B cell (primary cell): ENCODE measurements at regions not wholly inside any gene's neighbourhood (a gene's known extent, or its start where the extent isn't known, plus 50 kb on each side); places are given as distances from the start of the nearest gene placed in this dataset.

ENCODE experiments used
- ATAC-seq: fragments of 200-7000 bp; cut with Tn5 transposase; one replicate; pipeline ENCODE4 v1.10.0; 2021; ENCODE audit warnings: low read depth, mild to moderate bottlenecking, moderate number of reproducible peaks, moderate library complexity
- CTCF ChIA-PET: fragments of 350-600 bp; sonication (Branson Sonifier 250); formaldehyde crosslinking; loops from one replicate; lab custom pipeline; 2021; ENCODE audit warnings: antibody characterized with exemption, inconsistent platforms; lab: Charles Lee
- POLR2A ChIA-PET: fragments of 350-600 bp; sonication (Branson Sonifier 250); formaldehyde crosslinking; loops from one replicate; lab custom pipeline; 2021; ENCODE audit warnings: antibody characterized with exemption; lab: Charles Lee
- DNase-seq: peaks from one replicate; pipeline ENCODE4 v3.0.0; 2013
- H2AFZ ChIP-seq: 2 replicates; pipeline ENCODE4 v1.6.1; 2012; ENCODE audit warnings: mild to moderate bottlenecking, low read depth, low read length; ENCODE audit not compliant: insufficient read depth, poor library complexity, severe bottlenecking
- H3K27ac ChIP-seq, 2 donors: 1 replicate in 1 of 2; 2 replicates in 1 of 2; pipeline ENCODE4 v1.5.1; 2012 to 2013; ENCODE audit warnings: low read length in 2 of 2, mild to moderate bottlenecking in 2 of 2, moderate library complexity in 1 of 2
- H3K27me3 ChIP-seq, 4 experiments: fragments of 200-600 bp in 1 of 4; sonication (generic) in 1 of 4; replicated peaks in 1 of 4; 1 replicate in 2 of 4; 2 replicates in 2 of 4; pipeline versions ENCODE4 v1.6.1 to v1.7.0; 2013 to 2016; ENCODE audit warnings: low read length in 3 of 4, mild to moderate bottlenecking in 2 of 4, mixed read lengths in 1 of 4, moderate library complexity in 1 of 4; ENCODE audit not compliant: insufficient read depth in 4 of 4, control insufficient read depth in 3 of 4; ENCODE audit errors: control extremely low read depth in 1 of 4
- H3K36me3 ChIP-seq, 2 experiments: replicated peaks in 1 of 2; 1 replicate in 1 of 2; 2 replicates in 1 of 2; pipeline versions ENCODE4 v1.6.1 to v1.7.1; 2013; ENCODE audit warnings: low read length in 1 of 2; ENCODE audit not compliant: insufficient read depth in 2 of 2, control insufficient read depth in 1 of 2; ENCODE audit errors: control extremely low read depth in 1 of 2, extremely low read depth in 1 of 2
- H3K4me1 ChIP-seq, 2 donors: fragments of 200-600 bp in 1 of 2; sonication (generic) in 1 of 2; 1 replicate in 1 of 2; 2 replicates in 1 of 2; pipeline versions ENCODE4 v1.5.1 to v1.6.1; 2013 to 2017; ENCODE audit warnings: low read length in 2 of 2; ENCODE audit not compliant: control insufficient read depth in 2 of 2, insufficient read depth in 2 of 2
- H3K4me2 ChIP-seq: replicated peaks from 2 replicates; pipeline ENCODE3; 2012; ENCODE audit warnings: mild to moderate bottlenecking, low read depth, low read length; ENCODE audit not compliant: poor library complexity, severe bottlenecking
- H3K4me3 ChIP-seq, 5 experiments: fragments of 200-600 bp in 1 of 5; sonication (generic) in 1 of 5; 1 replicate in 3 of 5; 2 replicates in 2 of 5; pipeline versions ENCODE4 v1.5.1 to v1.7.0; 2011 to 2016; ENCODE audit warnings: low read length in 4 of 5, mild to moderate bottlenecking in 4 of 5, low read depth in 2 of 5, control low read depth in 1 of 5, moderate library complexity in 1 of 5; ENCODE audit not compliant: insufficient read depth in 1 of 5; ENCODE audit errors: control extremely low read depth in 1 of 5, extremely low read depth in 1 of 5
- H3K79me2 ChIP-seq: fragments of 200-600 bp; sonication (generic); one replicate; pipeline ENCODE4 v1.6.0; 2016; ENCODE audit warnings: low read length; ENCODE audit not compliant: control insufficient read depth, insufficient read depth
- H3K9ac ChIP-seq: fragments of 200-600 bp; sonication (generic); 2 replicates; pipeline ENCODE4 v1.6.1; 2017; ENCODE audit warnings: mild to moderate bottlenecking, low read length, moderate library complexity
- H3K9me3 ChIP-seq, 3 donors: one replicate each; pipeline versions ENCODE4 v1.6.1 to v1.7.1; 2013; ENCODE audit warnings: low read length in 2 of 3; ENCODE audit not compliant: control insufficient read depth in 2 of 3, insufficient read depth in 1 of 3; ENCODE audit errors: control extremely low read depth in 1 of 3
- H4K20me1 ChIP-seq: 2 replicates; pipeline ENCODE4 v1.6.0; 2012; ENCODE audit warnings: mild to moderate bottlenecking, low read length; ENCODE audit not compliant: insufficient read depth, control insufficient read depth, poor library complexity, severe bottlenecking
- H3K27ac Mint-ChIP-seq: one replicate; pipeline ENCODE4 v1.8.0; 2021; ENCODE audit warnings: mixed read lengths
- H3K27me3 Mint-ChIP-seq: one replicate; pipeline ENCODE4 v1.8.0; 2021; ENCODE audit warnings: mixed read lengths
- H3K4me1 Mint-ChIP-seq: one replicate; pipeline ENCODE4 v1.8.0; 2021; ENCODE audit warnings: mixed read lengths
- H3K4me3 Mint-ChIP-seq: one replicate; pipeline ENCODE4 v1.8.0; 2021; ENCODE audit warnings: mixed read lengths
- H3K9me3 Mint-ChIP-seq: one replicate; pipeline ENCODE4 v1.8.0; 2022; ENCODE audit warnings: mixed read lengths; ENCODE audit not compliant: insufficient read depth
- CTCF ChIP-seq: fragments of 200-600 bp; IDR thresholded peaks from one replicate; pipeline ENCODE4 v1.8.0; 2022; ENCODE audit warnings: antibody characterized with exemption, mild to moderate bottlenecking
- EZH2 ChIP-seq: IDR thresholded peaks from 2 replicates; pipeline ENCODE4 v1.6.1; 2012; ENCODE audit warnings: borderline replicate concordance, low read depth, mild to moderate bottlenecking, moderate library complexity, low read length; ENCODE audit not compliant: insufficient read depth, poor library complexity, severe bottlenecking
- WGBS: methylation state at CpG from one replicate; pipeline ENCODE4 v1.1.5; 2013; ENCODE audit warnings: missing lambda C conversion rate; ENCODE audit not compliant: insufficient coverage; 5-methylcytosine and 5-hydroxymethylcytosine counted together
- intact Hi-C: fragments of 100-400 bp; cut with micrococcal nuclease; formaldehyde crosslinking; loops from one replicate; pipeline ENCODE4 v1.10.0; 2022

GRCh38 chr12:66744956-66745383 is 66.1 kb upstream of the GRIP1 start:
- intact Hi-C loops, result no loop called here
- H2AFZ ChIP-seq, result no peak overlapping the region
- H3K27ac ChIP-seq, result no peak overlapping the region
- Mint-ChIP-seq H3K9me3 (no peaks in the 10 kb centered on the region), H3K4me1 (peaks cover 13% of the 10 kb centered on the region), H3K27ac (no peak overlapping the region), H3K27me3 (peaks cover 28% of the 10 kb centered on the region), H3K4me3 (no peak overlapping the region)
- DNase-seq (no peak), ATAC-seq (no peak)
- H3K27me3 ChIP-seq, result peaks cover 0 to 4% (median 0%) of the 10 kb centered on the region in 4 experiments
- CTCF ChIA-PET, result no interaction called here
- no peak overlapping the region for H3K4me3 ChIP-seq
- no peaks in the 10 kb centered on the region for H3K36me3 ChIP-seq
- no peak overlapping the region for H3K9ac ChIP-seq
- no peaks in the 10 kb centered on the region for H3K79me2 ChIP-seq
- peaks cover 0 to 5% (median 0%) of the 10 kb centered on the region in 3 donors for H3K9me3 ChIP-seq
- TF ChIP-seq CTCF (no peak), EZH2 (no peak)
- no peak overlapping the region for H3K4me2 ChIP-seq
- H4K20me1 ChIP-seq, result no peaks in the 10 kb centered on the region
- H3K4me1 ChIP-seq, result peaks cover 14 to 16% of the 10 kb centered on the region in 2 donors
- POLR2A ChIA-PET, result no interaction called here
- 100% methylated on average over 1 of the region's 3 CpGs for WGBS

GRCh38 chr12:66746489-66747201 is 67.8 kb upstream of the GRIP1 start:
- peaks cover 31% of the 10 kb centered on the region for H3K27me3 Mint-ChIP-seq
- no peaks in the 10 kb centered on the region for H3K36me3 ChIP-seq
- DNase-seq, result no peak
- no peaks in the 10 kb centered on the region for H3K79me2 ChIP-seq
- ATAC-seq, result no peak
- H3K4me1 ChIP-seq, result peaks cover 14 to 16% of the 10 kb centered on the region in 2 donors
- no peak overlapping the region for H3K4me3 ChIP-seq
- peaks cover 0 to 3% (median 0%) of the 10 kb centered on the region in 3 donors for H3K9me3 ChIP-seq
- intact Hi-C loops, result no loop called here
- CTCF ChIA-PET, result interaction anchor here (1.0 to 1.1 kb wide), 2 partner anchors 38 to 54 kb away, joined by 3 read pairs; no protein-coding TSS in a partner anchor
- no peak overlapping the region for H3K27ac Mint-ChIP-seq
- H4K20me1 ChIP-seq, result no peaks in the 10 kb centered on the region
- H3K4me2 ChIP-seq, result no peak overlapping the region
- WGBS, result no CpG with 5 or more reads among the region's 1 CpG
- no peak overlapping the region for H3K27ac ChIP-seq
- H3K4me1 Mint-ChIP-seq, result peaks cover 13% of the 10 kb centered on the region
- H3K27me3 ChIP-seq, result peaks cover 0 to 9% (median under 1%) of the 10 kb centered on the region in 4 experiments
- H2AFZ ChIP-seq, result no peak overlapping the region
- H3K9ac ChIP-seq, result no peak overlapping the region
- no peaks in the 10 kb centered on the region for H3K9me3 Mint-ChIP-seq
- no peak overlapping the region for H3K4me3 Mint-ChIP-seq
- TF ChIP-seq CTCF (no peak), EZH2 (no peak)
- POLR2A ChIA-PET, result no interaction called here
